ENCODE measurements at regions not wholly inside any gene's neighbourhood (a gene's known extent, or its start where the extent isn't known, plus 50 kb on each side); places are given as distances from the start of the nearest gene placed in this dataset.
"Not testable (repeated sequence)": the region's sequence is repeated elsewhere in the genome, so short reads cannot be mapped to it uniquely, and the experiment has no call there.

DNA sequence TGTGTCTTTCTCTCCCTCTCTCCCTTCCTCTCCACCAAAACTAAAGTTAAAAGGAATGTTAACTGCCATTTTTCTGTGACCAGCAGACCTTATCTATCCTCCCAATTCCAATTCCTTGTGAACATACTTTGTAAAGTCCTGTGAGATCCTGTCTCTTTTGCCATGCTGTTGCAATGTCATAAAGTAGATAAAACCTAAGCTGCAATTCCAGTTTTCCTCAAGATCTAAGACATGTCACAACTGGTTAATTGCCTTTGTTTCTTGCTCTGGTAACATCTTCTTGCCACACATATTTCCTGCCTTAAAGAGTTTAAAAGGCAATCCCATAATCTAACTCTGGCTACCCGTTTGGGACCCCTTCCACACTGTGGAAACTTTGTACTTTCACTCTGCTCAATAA, 188.7 kb downstream of the PYDC2 start:
- no peak for DNase-seq
- ChIA-PET POLR2A (no interaction called here), CTCF (interaction anchor here (1.0 kb wide), 1 partner anchor 11 kb away, joined by 3 read pairs; no protein-coding TSS in a partner anchor)
- no peaks in the 10 kb centered on the region for H3K27me3 Mint-ChIP-seq
- H3K36me3 ChIP-seq (ENCODE audit: insufficient read depth, low read length): no peaks in the 10 kb centered on the region
- no peaks in the 10 kb centered on the region for H3K36me3 Mint-ChIP-seq
- no peaks in the 10 kb centered on the region for H3K9me3 ChIP-seq (ENCODE audit: low read length)
- no peak overlapping the region for H3K4me3 Mint-ChIP-seq
- H3K9me3 Mint-ChIP-seq: peaks cover 8 to 33% (median 20%) of the 10 kb centered on the region in 5 donors
- H3K4me1 Mint-ChIP-seq: no peaks in the 10 kb centered on the region
- H3K27ac Mint-ChIP-seq: no peak overlapping the region
- no peaks in the 10 kb centered on the region for H3K4me1 ChIP-seq (ENCODE audit: insufficient read depth, low read length)
- H3K4me3 ChIP-seq (ENCODE audit: low read length): no peak overlapping the region
- H3K27ac ChIP-seq (ENCODE audit: low read depth, low read length): no peak overlapping the region
- H3K27me3 ChIP-seq (ENCODE audit: insufficient read depth, low read length, poor library complexity, severe bottlenecking): no peaks in the 10 kb centered on the region

DNA sequence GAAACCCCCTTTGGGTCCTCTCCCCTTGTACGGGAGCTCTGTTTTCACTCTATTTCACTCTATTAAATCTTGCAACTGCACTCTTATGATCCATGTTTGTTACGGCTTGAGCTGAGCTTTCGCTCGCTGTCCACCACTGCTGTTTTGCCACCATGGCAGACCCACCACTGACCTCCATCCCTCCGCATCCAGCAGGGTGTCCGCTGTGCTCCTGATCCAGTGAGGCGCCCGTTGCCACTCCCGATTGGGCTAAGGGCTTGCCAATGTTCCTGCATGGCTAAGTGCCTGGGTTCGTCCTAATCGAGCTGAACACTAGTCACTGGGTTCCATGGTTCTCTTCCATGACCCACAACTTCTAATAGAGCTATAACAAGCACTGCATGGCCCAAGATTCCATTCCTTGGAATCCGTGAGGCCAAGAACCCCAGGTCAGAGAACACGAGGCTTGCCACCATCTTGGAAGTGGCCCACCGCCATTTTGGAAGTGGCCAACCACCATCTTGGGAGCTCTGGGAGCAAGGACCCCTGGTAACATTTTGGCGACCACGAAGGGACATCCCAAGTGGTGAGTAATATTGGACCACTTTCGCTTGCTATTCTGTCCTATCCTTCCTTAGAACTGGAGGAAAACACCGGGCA, 197.9 kb downstream of the PYDC2 start:
- H3K36me3 Mint-ChIP-seq; H3K36me3 ChIP-seq (ENCODE audit: insufficient read depth, low read length); H3K4me3 ChIP-seq (ENCODE audit: low read length); H3K4me1 Mint-ChIP-seq; DNase-seq; H3K9me3 ChIP-seq (ENCODE audit: low read length); H3K27ac ChIP-seq (ENCODE audit: low read depth, low read length); H3K4me3 Mint-ChIP-seq; H3K27ac Mint-ChIP-seq; H3K27me3 Mint-ChIP-seq; H3K4me1 ChIP-seq (ENCODE audit: insufficient read depth, low read length); H3K27me3 ChIP-seq (ENCODE audit: insufficient read depth, low read length, poor library complexity, severe bottlenecking); POLR2A ChIA-PET; CTCF ChIA-PET: not testable (repeated sequence)
- peaks cover 2 to 16% (median 6%) of the 10 kb centered on the region in 5 donors for H3K9me3 Mint-ChIP-seq

DNA sequence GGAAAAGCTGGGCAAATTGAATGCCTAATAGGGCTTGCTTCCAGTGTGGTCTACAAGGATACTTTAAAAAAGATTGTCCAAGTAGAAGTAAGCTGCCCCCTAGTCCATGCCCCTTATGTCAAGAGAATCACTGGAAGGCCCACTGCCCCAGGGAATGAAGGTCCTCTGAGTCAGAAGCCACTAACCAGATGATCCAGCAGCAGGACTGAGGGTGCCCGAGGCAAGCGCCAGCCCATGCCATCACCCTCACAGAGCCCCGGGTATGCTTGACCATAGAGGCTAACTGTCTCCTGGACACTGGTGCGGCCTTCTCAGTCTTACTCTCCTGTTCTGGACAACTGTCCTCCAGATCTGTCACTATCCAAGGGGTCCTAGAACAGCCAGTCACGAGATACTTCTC, 201.2 kb downstream of the PYDC2 start:
- H3K36me3 ChIP-seq (ENCODE audit: insufficient read depth, low read length); H3K4me3 Mint-ChIP-seq; H3K27me3 ChIP-seq (ENCODE audit: insufficient read depth, low read length, poor library complexity, severe bottlenecking); H3K4me3 ChIP-seq (ENCODE audit: low read length); H3K27me3 Mint-ChIP-seq; H3K4me1 Mint-ChIP-seq; CTCF ChIA-PET; DNase-seq; H3K27ac ChIP-seq (ENCODE audit: low read depth, low read length); H3K27ac Mint-ChIP-seq; H3K36me3 Mint-ChIP-seq; H3K9me3 ChIP-seq (ENCODE audit: low read length); H3K4me1 ChIP-seq (ENCODE audit: insufficient read depth, low read length); POLR2A ChIA-PET: not testable (repeated sequence)
- H3K9me3 Mint-ChIP-seq: peaks cover 0 to 11% (median 8%) of the 10 kb centered on the region in 5 donors

DNA sequence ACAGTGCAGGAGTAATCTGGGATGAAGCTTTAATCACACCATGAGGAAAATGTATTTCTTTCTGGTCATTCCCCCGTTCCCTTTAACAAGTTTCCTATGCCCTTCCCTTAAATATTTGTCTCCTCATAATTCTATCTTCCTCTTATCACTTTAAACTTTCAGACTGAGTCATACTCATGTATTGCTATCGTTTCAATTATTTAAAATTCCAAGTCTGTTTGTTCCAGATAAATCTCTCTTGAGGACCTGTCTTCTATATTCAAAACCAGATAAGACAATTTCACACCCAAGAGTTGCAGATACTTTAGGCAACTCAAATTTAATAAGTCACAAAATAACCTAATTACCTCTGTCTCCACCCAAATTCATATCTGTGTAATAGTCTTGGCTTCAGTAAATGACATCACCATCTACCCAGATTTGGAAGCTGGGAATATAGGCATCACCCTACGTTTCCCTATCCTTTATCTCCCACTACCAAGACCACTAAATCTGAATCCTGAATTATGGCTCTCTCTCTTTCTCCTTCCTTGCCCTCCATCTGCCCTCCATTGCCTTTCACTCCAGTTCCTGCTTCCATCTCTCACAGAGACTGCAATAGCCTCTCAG, 220.1 kb downstream of the PYDC2 start:
- Mint-ChIP-seq H3K4me1 (no peaks in the 10 kb centered on the region), H3K27ac (no peak overlapping the region), H3K27me3 (no peaks in the 10 kb centered on the region), H3K4me3 (no peak overlapping the region), H3K9me3 (peaks cover 2 to 41% (median 5%) of the 10 kb centered on the region in 5 donors), H3K36me3 (no peaks in the 10 kb centered on the region)
- CTCF ChIA-PET: no interaction called here
- Histone ChIP-seq H3K4me1 (ENCODE audit: insufficient read depth, low read length) (no peaks in the 10 kb centered on the region), H3K36me3 (ENCODE audit: insufficient read depth, low read length) (no peaks in the 10 kb centered on the region), H3K9me3 (ENCODE audit: low read length) (no peaks in the 10 kb centered on the region), H3K4me3 (ENCODE audit: low read length) (no peak overlapping the region), H3K27me3 (ENCODE audit: insufficient read depth, low read length, poor library complexity, severe bottlenecking) (no peaks in the 10 kb centered on the region), H3K27ac (ENCODE audit: low read depth, low read length) (no peak overlapping the region)
- DNase-seq: no peak
- POLR2A ChIA-PET: no interaction called here

DNA sequence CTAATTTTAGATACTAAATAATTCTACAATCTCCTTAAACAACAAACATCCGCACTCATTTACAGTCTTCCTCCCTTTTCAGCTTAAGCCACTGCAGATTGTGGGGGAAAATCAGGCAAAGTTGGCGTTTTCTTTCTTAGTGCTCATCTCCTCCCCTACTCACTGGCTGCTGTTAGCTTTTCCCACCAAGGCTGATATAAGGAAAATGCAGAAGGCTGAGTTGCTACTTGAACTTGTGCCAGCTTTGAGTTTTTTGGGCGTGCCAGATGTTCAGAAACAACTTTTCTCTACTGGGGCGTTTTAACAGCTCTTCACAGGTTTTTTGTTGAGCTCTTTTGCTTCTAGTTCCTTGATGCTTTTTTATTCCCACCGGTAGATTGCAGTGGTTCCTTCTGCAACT, 222.0 kb downstream of the PYDC2 start:
- no peak overlapping the region for H3K27ac Mint-ChIP-seq
- CTCF ChIA-PET: no interaction called here
- no peak overlapping the region for H3K4me3 Mint-ChIP-seq
- H3K9me3 Mint-ChIP-seq: peaks cover 3 to 31% (median 5%) of the 10 kb centered on the region in 5 donors
- no peaks in the 10 kb centered on the region for H3K4me1 Mint-ChIP-seq
- no peaks in the 10 kb centered on the region for H3K27me3 ChIP-seq (ENCODE audit: insufficient read depth, low read length, poor library complexity, severe bottlenecking)
- H3K36me3 ChIP-seq (ENCODE audit: insufficient read depth, low read length): no peaks in the 10 kb centered on the region
- no peak overlapping the region for H3K4me3 ChIP-seq (ENCODE audit: low read length)
- no peaks in the 10 kb centered on the region for H3K9me3 ChIP-seq (ENCODE audit: low read length)
- POLR2A ChIA-PET: no interaction called here
- no peaks in the 10 kb centered on the region for H3K36me3 Mint-ChIP-seq
- no peak overlapping the region for H3K27ac ChIP-seq (ENCODE audit: low read depth, low read length)
- H3K27me3 Mint-ChIP-seq: no peaks in the 10 kb centered on the region
- no peaks in the 10 kb centered on the region for H3K4me1 ChIP-seq (ENCODE audit: insufficient read depth, low read length)
- DNase-seq: no peak

DNA sequence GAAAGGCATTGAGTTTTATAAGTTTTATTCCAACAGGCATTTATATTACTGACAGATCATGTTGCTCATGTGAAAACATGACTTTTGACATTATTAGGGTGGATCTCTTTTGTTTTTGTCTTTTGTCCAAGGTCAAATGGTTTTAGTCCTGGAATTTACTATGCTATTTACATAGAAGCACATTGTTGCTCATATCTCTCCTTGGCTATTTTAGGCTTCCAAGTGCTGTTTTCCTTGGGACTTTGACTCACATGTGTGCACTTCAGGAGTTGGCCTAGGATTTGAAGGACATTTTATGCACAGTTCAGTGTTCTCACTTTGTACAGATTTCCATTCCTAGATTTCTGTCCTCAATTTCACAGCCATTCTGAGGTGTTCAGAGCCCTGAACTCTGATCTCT, 225.7 kb downstream of the PYDC2 start:
- H3K4me3 ChIP-seq (ENCODE audit: low read length): no peak overlapping the region
- H3K4me1 Mint-ChIP-seq: no peaks in the 10 kb centered on the region
- ChIA-PET CTCF (no interaction called here), POLR2A (no interaction called here)
- DNase-seq: no peak
- H3K27me3 Mint-ChIP-seq: no peaks in the 10 kb centered on the region
- H3K9me3 ChIP-seq (ENCODE audit: low read length): no peaks in the 10 kb centered on the region
- no peaks in the 10 kb centered on the region for H3K27me3 ChIP-seq (ENCODE audit: insufficient read depth, low read length, poor library complexity, severe bottlenecking)
- no peak overlapping the region for H3K27ac ChIP-seq (ENCODE audit: low read depth, low read length)
- peaks cover 2 to 22% (median 4%) of the 10 kb centered on the region in 5 donors for H3K9me3 Mint-ChIP-seq
- H3K36me3 ChIP-seq (ENCODE audit: insufficient read depth, low read length): no peaks in the 10 kb centered on the region
- H3K36me3 Mint-ChIP-seq: no peaks in the 10 kb centered on the region
- H3K27ac Mint-ChIP-seq: no peak overlapping the region
- no peak overlapping the region for H3K4me3 Mint-ChIP-seq
- H3K4me1 ChIP-seq (ENCODE audit: insufficient read depth, low read length): no peaks in the 10 kb centered on the region

DNA sequence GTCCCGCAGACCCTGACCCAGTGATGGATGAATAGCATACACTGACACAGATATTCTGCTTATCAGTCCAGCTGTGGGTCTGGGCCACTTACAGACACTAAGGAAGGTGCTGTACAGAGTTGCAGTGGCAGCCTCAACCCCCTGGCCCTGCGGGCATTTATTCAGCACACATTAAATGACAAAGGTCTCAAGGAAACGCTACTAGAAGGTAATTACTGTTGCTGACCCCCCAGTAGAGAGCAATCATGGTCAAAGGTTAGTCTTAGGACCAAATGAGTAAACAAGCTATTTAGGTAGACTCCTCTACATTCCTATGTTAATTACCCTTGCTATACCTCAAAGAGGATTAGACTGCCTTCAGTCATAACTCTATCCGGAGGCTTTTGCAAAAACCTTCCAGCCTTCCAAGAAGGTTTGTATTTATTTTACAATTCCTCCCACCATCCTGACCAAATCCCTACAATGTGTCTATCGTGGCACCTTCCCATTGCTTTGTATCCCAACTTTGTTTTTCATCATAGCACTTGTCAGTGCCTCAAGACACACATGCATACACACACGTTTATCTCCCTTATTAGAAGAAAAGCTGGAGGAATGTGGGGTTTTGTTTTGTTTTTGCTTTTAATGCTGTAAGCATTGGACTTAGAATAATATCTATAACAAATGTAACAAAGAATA, 227.9 kb downstream of the PYDC2 start:
- ChIA-PET CTCF (no interaction called here), POLR2A (no interaction called here)
- Mint-ChIP-seq H3K27me3 (no peaks in the 10 kb centered on the region), H3K9me3 (peaks cover 2 to 16% (median 4%) of the 10 kb centered on the region in 5 donors), H3K36me3 (no peaks in the 10 kb centered on the region), H3K27ac (no peak overlapping the region), H3K4me1 (no peaks in the 10 kb centered on the region), H3K4me3 (no peak overlapping the region)
- Histone ChIP-seq H3K27ac (ENCODE audit: low read depth, low read length) (no peak overlapping the region), H3K9me3 (ENCODE audit: low read length) (no peaks in the 10 kb centered on the region), H3K36me3 (ENCODE audit: insufficient read depth, low read length) (no peaks in the 10 kb centered on the region), H3K4me1 (ENCODE audit: insufficient read depth, low read length) (no peaks in the 10 kb centered on the region), H3K4me3 (ENCODE audit: low read length) (no peak overlapping the region), H3K27me3 (ENCODE audit: insufficient read depth, low read length, poor library complexity, severe bottlenecking) (no peaks in the 10 kb centered on the region)
- DNase-seq: no peak

DNA sequence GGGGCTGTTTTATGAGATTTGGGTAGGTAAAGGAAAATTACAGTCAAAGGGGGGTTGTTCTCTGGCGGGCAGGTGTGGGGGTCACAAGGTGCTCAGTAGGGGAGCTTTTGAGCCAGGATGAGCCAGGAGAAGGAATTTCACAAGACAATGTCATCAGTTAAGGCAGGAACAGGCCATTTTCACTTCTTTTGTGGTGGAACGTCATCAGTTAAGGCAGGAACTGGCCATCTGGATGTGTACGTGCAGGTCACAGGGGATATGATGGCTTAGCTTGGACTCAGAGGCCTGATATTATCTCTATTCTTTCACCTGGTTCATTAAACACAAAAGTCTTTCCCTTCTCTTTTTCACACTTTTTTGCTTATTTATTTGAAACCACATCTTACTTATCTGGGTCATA, 230.2 kb downstream of the PYDC2 start:
- DNase-seq; H3K4me1 ChIP-seq (ENCODE audit: insufficient read depth, low read length); H3K4me3 Mint-ChIP-seq; H3K36me3 Mint-ChIP-seq; H3K27ac ChIP-seq (ENCODE audit: low read depth, low read length); H3K4me1 Mint-ChIP-seq; H3K9me3 ChIP-seq (ENCODE audit: low read length); H3K36me3 ChIP-seq (ENCODE audit: insufficient read depth, low read length); POLR2A ChIA-PET; H3K27ac Mint-ChIP-seq; CTCF ChIA-PET; H3K4me3 ChIP-seq (ENCODE audit: low read length); H3K27me3 Mint-ChIP-seq; H3K27me3 ChIP-seq (ENCODE audit: insufficient read depth, low read length, poor library complexity, severe bottlenecking): not testable (repeated sequence)
- peaks cover 2 to 13% (median 3%) of the 10 kb centered on the region in 5 donors for H3K9me3 Mint-ChIP-seq

All from CD8-positive, alpha-beta memory T cell (primary cell).